Mesendoderm (in vitro differentiated cells): ENCODE measurements at regions not wholly inside any gene's neighbourhood (a gene's known extent, or its start where the extent isn't known, plus 50 kb on each side); places are given as distances from the start of the nearest gene placed in this dataset.
A peak's percentile ranks its signal among the peaks of the same experiment; 100 is the strongest.

Experiments
- DNase-seq: peaks from one replicate; pipeline ENCODE4 v3.0.0; 2013
- H2AK5ac ChIP-seq: 2 replicates; pipeline ENCODE4 v1.6.1; 2013; ENCODE audit warnings: low read length, inconsistent platforms
- H2BK120ac ChIP-seq: 2 replicates; pipeline ENCODE4 v1.6.1; 2013; ENCODE audit warnings: low read depth, mild to moderate bottlenecking, low read length, moderate library complexity, mixed read lengths
- H2BK15ac ChIP-seq: replicated peaks from 2 replicates; pipeline ENCODE4 v1.6.1; 2013; ENCODE audit warnings: low read depth, mild to moderate bottlenecking, moderate library complexity
- H2BK5ac ChIP-seq: 2 replicates; pipeline ENCODE4 v1.6.1; 2013; ENCODE audit warnings: low read length, inconsistent platforms
- H3K18ac ChIP-seq: 2 replicates; pipeline ENCODE4 v1.6.1; 2013; ENCODE audit warnings: mild to moderate bottlenecking, low read length, mixed read lengths
- H3K23ac ChIP-seq: one replicate; pipeline ENCODE4 v1.6.1; 2013; ENCODE audit warnings: low read length
- H3K27ac ChIP-seq: 2 replicates; pipeline ENCODE4 v1.5.1; 2013; ENCODE audit warnings: low read depth, mild to moderate bottlenecking, inconsistent platforms, low read length, moderate library complexity
- H3K27me3 ChIP-seq: 2 replicates; pipeline ENCODE4 v1.6.1; 2013; ENCODE audit warnings: low read length, control low read depth, mild to moderate bottlenecking, inconsistent platforms; ENCODE audit not compliant: insufficient read depth, poor library complexity
- H3K36me3 ChIP-seq: 2 replicates; pipeline ENCODE4 v1.6.1; 2013; ENCODE audit warnings: low read length, inconsistent platforms; ENCODE audit not compliant: control insufficient read depth, insufficient read depth
- H3K4ac ChIP-seq: one replicate; pipeline ENCODE4 v1.6.1; 2013; ENCODE audit warnings: low read depth, mild to moderate bottlenecking, low read length, moderate library complexity
- H3K4me1 ChIP-seq: 2 replicates; pipeline ENCODE4 v1.6.1; 2013; ENCODE audit warnings: low read depth, low read length, inconsistent platforms; ENCODE audit not compliant: control insufficient read depth
- H3K4me2 ChIP-seq: 2 replicates; pipeline ENCODE4 v1.6.1; 2013; ENCODE audit warnings: low read length
- H3K4me3 ChIP-seq: 2 replicates; pipeline ENCODE4 v1.5.1; 2013; ENCODE audit warnings: mild to moderate bottlenecking, low read length
- H3K56ac ChIP-seq: one replicate; pipeline ENCODE4 v1.6.1; 2013; ENCODE audit warnings: low read length
- H3K79me1 ChIP-seq: 2 replicates; pipeline ENCODE4 v1.6.1; 2013; ENCODE audit warnings: low read length, inconsistent platforms
- H3K79me2 ChIP-seq: 2 replicates; pipeline ENCODE4 v1.6.1; 2013; ENCODE audit warnings: mild to moderate bottlenecking, low read length; ENCODE audit not compliant: control insufficient read depth, insufficient read depth
- H3K9ac ChIP-seq: 2 replicates; pipeline ENCODE4 v1.6.1; 2013; ENCODE audit warnings: low read length, inconsistent platforms
- H4K5ac ChIP-seq: one replicate; pipeline ENCODE4 v1.6.1; 2013; ENCODE audit warnings: low read length
- H4K8ac ChIP-seq: one replicate; pipeline ENCODE4 v1.6.1; 2013; ENCODE audit warnings: low read depth, mild to moderate bottlenecking, control low read depth, low read length, moderate library complexity
- WGBS: extraction: QIAGEN DNeasy Blood & Tissue Kit; methylation state at CpG from one replicate; pipeline ENCODE4 v1.1.7; 2013; ENCODE audit warnings: low lambda C conversion rate, missing lambda C conversion rate; ENCODE audit not compliant: insufficient coverage; ENCODE audit errors: extremely low coverage; 5-methylcytosine and 5-hydroxymethylcytosine counted together

DNA sequence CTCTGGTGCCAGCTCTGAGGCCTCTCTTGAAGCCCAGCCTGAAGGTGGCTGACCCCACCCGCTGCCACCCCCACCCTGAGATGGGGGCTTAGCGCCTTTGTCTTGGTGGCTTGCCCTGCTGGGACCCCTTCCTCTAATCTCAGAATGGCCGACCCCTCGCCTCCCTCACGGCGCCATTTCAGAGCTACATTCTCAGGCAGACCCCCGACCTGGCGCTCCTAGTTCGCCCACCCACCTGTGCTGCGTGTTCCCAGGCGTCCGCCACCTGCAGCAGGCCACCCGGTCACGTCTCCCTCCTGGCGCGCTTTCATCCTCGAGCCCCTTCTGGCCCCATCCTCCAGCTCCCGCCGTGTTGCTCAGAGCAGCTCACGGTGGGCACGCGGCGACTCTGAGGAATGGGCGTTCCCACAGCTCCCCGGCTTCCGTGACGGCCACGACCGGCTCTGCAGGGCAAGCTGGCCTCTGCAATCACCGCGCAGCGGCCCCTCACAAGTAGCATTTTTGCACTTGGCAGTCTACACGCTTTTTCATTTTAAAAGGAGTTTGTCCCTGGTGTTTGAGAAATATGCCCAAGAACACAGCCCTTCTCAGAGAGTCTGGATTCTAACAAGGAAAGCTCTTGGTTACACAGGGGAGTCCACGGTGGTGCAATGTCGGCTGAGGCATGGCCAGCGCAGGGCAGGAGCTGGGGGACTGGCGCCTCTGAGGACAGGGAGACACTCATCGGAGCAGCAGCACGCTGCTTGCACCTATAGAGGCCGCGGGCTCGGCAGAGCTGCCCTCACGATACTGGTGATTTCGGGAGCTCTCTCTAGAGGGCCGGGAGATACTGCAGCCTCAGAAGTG is 105.7 kb upstream of the C14orf180 start:
- Histone ChIP-seq H3K9ac (no peak overlapping the region), H3K79me2 (no peaks in the 10 kb centered on the region), H4K5ac (no peak overlapping the region), H3K4me1 (no peaks in the 10 kb centered on the region), H2BK5ac (no peak overlapping the region), H3K36me3 (no peaks in the 10 kb centered on the region), H3K79me1 (no peaks in the 10 kb centered on the region), H2AK5ac (no peak overlapping the region), H4K8ac (no peak overlapping the region), H3K56ac (no peak overlapping the region), H2BK15ac (no peak overlapping the region), H3K23ac (no peak overlapping the region), H3K4me3 (no peak overlapping the region), H3K27ac (no peak overlapping the region), H3K18ac (no peak overlapping the region), H3K4me2 (no peak overlapping the region), H3K27me3 (no peaks in the 10 kb centered on the region), H3K4ac (no peak overlapping the region), H2BK120ac (no peak overlapping the region)
- no CpG with 5 or more reads among the region's 45 CpGs for WGBS
- peak; percentile 18 for DNase-seq

DNA sequence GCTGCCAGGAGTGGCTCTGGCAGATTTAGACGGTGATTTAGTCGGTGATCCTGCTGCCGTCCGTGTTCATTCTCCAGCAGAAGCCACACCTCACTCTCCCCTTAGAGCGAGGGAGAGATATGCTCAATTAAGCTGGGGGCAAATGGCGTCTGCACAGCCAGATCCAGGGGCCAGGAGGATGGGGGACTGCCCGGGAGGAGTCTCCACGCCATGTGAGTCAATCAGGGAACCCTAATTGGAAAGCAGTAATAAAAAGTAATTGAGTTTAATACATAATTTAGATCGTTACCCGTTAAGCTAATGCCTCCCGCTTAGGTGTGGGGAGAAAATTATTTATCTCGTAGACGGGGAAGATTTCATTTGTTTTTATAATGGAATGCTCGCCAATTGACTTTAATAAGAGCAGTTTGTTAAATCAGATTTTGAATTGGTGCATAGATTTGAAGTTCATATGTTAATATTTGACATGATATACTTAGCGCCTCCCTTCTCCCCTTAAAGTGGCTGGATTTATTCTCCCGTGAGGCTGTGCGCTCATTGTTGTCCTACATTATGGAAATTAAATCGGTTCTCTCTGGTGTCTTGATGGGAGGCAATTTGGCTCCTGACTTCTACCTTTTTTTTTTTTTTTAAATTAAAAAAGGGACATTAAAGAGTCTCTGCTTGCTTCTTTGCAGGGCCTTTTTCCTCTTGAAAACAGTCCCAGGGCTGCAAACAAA is 104.9 kb upstream of the C14orf180 start:
- Histone ChIP-seq H3K4me1 (no peaks in the 10 kb centered on the region), H2BK5ac (no peak overlapping the region), H4K5ac (no peak overlapping the region), H3K4me3 (no peak overlapping the region), H3K79me2 (no peaks in the 10 kb centered on the region), H3K18ac (no peak overlapping the region), H2AK5ac (no peak overlapping the region), H3K27me3 (no peaks in the 10 kb centered on the region), H2BK15ac (no peak overlapping the region), H4K8ac (no peak overlapping the region), H3K9ac (no peak overlapping the region), H3K23ac (no peak overlapping the region), H3K36me3 (no peaks in the 10 kb centered on the region), H2BK120ac (no peak overlapping the region), H3K56ac (no peak overlapping the region), H3K79me1 (no peaks in the 10 kb centered on the region), H3K4me2 (no peak overlapping the region), H3K4ac (no peak overlapping the region), H3K27ac (no peak overlapping the region)
- no peak for DNase-seq
- WGBS, result no CpG with 5 or more reads among the region's 18 CpGs

DNA sequence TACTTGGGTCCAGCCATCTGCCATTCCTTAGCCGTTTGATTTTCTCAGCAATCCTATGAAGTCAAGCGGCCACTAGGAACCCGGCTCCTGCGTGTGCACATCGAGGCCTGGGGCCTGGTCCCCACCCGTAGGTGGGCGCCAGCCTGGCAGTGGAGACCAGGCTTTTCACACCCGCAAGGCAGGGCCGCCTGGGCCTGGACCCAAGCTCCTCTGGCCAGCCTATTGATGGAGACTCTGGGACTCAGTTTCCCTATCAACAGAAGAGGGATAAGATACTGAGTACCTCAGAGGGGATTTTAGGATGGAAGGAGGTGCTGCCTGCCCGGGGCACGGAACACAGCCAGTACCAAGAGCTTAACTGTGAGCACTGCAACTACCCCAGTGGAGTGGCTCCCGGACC is 104.3 kb upstream of the C14orf180 start:
- no peak overlapping the region for H3K56ac ChIP-seq
- no peak overlapping the region for H4K8ac ChIP-seq
- no peaks in the 10 kb centered on the region for H3K36me3 ChIP-seq
- H2BK15ac ChIP-seq, result no peak overlapping the region
- no peak for DNase-seq
- no peak overlapping the region for H3K4me2 ChIP-seq
- H2BK120ac ChIP-seq, result no peak overlapping the region
- H2AK5ac ChIP-seq, result no peak overlapping the region
- H3K4me1 ChIP-seq, result no peaks in the 10 kb centered on the region
- H2BK5ac ChIP-seq, result no peak overlapping the region
- no peak overlapping the region for H3K18ac ChIP-seq
- no peak overlapping the region for H3K23ac ChIP-seq
- H3K27ac ChIP-seq, result no peak overlapping the region
- no peak overlapping the region for H3K4ac ChIP-seq
- H3K79me1 ChIP-seq, result no peaks in the 10 kb centered on the region
- H3K27me3 ChIP-seq, result no peaks in the 10 kb centered on the region
- H3K4me3 ChIP-seq, result no peak overlapping the region
- H4K5ac ChIP-seq, result no peak overlapping the region
- no peaks in the 10 kb centered on the region for H3K79me2 ChIP-seq
- no CpG with 5 or more reads among the region's 12 CpGs for WGBS
- H3K9ac ChIP-seq, result no peak overlapping the region

DNA sequence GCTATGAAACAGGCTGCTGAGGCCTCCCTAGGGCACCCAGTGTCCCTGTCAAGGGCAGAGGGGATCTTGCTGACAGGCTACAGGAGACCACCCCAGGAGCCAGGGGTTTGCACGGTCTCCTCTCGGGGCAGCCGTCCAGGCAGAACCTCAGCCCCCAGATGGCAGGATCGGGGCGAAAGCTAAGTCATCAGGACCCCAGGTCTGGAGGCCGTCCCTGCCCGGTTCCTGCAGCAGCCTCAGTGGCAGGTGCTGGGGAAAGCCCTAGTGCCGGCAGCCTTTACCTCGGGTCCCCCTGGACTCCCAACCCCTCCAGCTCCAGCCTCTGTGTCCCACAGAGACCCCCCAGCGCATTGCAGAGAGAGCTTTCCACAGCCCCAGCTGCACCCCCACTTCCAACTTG is 103.8 kb upstream of the C14orf180 start:
- Histone ChIP-seq H2BK15ac (no peak overlapping the region), H3K79me1 (no peaks in the 10 kb centered on the region), H3K4ac (no peak overlapping the region), H3K56ac (no peak overlapping the region), H2BK5ac (no peak overlapping the region), H3K79me2 (no peaks in the 10 kb centered on the region), H2BK120ac (no peak overlapping the region), H3K9ac (no peak overlapping the region), H3K23ac (no peak overlapping the region), H4K5ac (no peak overlapping the region), H3K4me1 (no peaks in the 10 kb centered on the region), H3K27ac (no peak overlapping the region), H3K36me3 (no peaks in the 10 kb centered on the region), H3K27me3 (no peaks in the 10 kb centered on the region), H4K8ac (no peak overlapping the region), H3K4me3 (no peak overlapping the region), H3K18ac (no peak overlapping the region), H2AK5ac (no peak overlapping the region), H3K4me2 (no peak overlapping the region)
- WGBS, result no CpG with 5 or more reads among the region's 10 CpGs
- no peak for DNase-seq

DNA sequence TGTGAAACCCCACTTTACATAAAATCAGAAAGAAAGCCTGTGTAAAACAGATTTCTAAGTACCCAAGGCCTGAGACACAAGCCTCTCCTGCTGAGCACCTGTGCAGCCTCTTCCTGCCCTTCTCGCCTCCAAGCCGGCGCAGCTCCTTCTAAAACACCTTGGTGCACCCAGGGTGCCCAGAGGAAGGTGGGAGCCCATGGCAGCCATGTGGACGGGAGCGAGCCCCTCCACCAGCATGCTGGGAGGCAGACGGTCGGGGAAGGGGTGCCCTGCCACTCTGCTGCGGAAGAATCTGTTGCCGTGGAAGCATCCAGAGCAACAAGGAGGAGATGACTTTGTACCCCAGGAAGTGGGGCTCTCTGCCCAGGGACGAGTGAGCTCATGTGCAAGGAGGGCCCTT is 103.1 kb upstream of the C14orf180 start:
- Histone ChIP-seq H3K56ac (no peak overlapping the region), H3K4me3 (no peak overlapping the region), H3K79me2 (no peaks in the 10 kb centered on the region), H2BK120ac (no peak overlapping the region), H2BK5ac (no peak overlapping the region), H3K4ac (no peak overlapping the region), H3K27me3 (no peaks in the 10 kb centered on the region), H3K18ac (no peak overlapping the region), H3K27ac (no peak overlapping the region), H2BK15ac (no peak overlapping the region), H3K4me1 (no peaks in the 10 kb centered on the region), H3K23ac (no peak overlapping the region), H4K5ac (no peak overlapping the region), H4K8ac (no peak overlapping the region), H2AK5ac (no peak overlapping the region), H3K36me3 (no peaks in the 10 kb centered on the region), H3K9ac (no peak overlapping the region), H3K79me1 (no peaks in the 10 kb centered on the region), H3K4me2 (no peak overlapping the region)
- no CpG with 5 or more reads among the region's 10 CpGs for WGBS
- no peak for DNase-seq
